ENCODE measurements at regions not wholly inside any gene's neighbourhood (a gene's known extent, or its start where the extent isn't known, plus 50 kb on each side); places are given as distances from the start of the nearest gene placed in this dataset.

DNA sequence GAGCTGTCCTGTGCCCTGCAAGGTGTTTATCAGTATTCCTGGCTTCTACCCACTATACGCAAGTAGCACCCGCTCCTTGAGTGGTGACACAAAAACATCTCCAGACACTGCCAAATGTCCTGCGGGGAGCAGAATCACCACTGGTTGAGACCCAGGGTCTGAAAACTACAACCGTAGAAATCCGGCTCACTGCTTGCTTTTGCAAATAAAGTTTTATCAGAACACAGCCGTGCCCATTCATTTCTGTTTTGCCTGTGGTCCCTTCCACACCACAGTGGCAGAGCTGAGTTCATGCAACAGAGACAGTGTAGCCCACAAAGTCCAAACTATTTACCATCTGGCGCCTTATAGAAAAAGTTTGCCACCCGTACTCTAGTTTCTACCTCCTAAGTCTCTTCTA lies 125.7 kb upstream of the DIO3 start:
- Histone ChIP-seq H2AFZ (ENCODE audit: low read depth, low read length, poor library complexity, severe bottlenecking) (no peak overlapping the region), H4K20me1 (ENCODE audit: insufficient read depth) (no peaks in the 10 kb centered on the region), H3K9me2 (ENCODE audit: insufficient read depth) (no peaks in the 10 kb centered on the region), H3K4me3 (replicated peaks in 1 of 2; ENCODE audit: low read depth in 1 of 2, low read length in 2 of 2) (no peak overlapping the region), H3K36me3 (ENCODE audit: control insufficient read depth in 1 of 2, insufficient read depth in 2 of 2, low read length in 2 of 2) (no peaks in the 10 kb centered on the region), H3K27me3 (ENCODE audit: insufficient read depth, low read length) (peaks cover 9% of the 10 kb centered on the region), H3K9ac (ENCODE audit: low read length) (no peak overlapping the region), H3K4me2 (ENCODE audit: low read length) (no peak overlapping the region), H3K27ac (ENCODE audit: low read depth, low read length) (no peak overlapping the region), H3K9me3 (ENCODE audit: control insufficient read depth in 1 of 2, insufficient read depth in 1 of 2, low read depth in 1 of 2, low read length in 2 of 2) (no peaks in the 10 kb centered on the region), H3K79me2 (ENCODE audit: insufficient read depth, low read length) (no peaks in the 10 kb centered on the region), H3K4me1 (ENCODE audit: control insufficient read depth in 1 of 2, insufficient read depth in 2 of 2, low read length in 2 of 2) (no peaks in the 10 kb centered on the region)
- ChIA-PET RAD21 (ENCODE audit: low non-redundant PET in 1 of 2, low total read pairs in 2 of 2, uncharacterized antibody in 2 of 2, unreplicated experiment in 2 of 2) (no interaction called here), POLR2A (no interaction called here), CTCF (no interaction called here)
- TF ChIP-seq, protein P1, sequence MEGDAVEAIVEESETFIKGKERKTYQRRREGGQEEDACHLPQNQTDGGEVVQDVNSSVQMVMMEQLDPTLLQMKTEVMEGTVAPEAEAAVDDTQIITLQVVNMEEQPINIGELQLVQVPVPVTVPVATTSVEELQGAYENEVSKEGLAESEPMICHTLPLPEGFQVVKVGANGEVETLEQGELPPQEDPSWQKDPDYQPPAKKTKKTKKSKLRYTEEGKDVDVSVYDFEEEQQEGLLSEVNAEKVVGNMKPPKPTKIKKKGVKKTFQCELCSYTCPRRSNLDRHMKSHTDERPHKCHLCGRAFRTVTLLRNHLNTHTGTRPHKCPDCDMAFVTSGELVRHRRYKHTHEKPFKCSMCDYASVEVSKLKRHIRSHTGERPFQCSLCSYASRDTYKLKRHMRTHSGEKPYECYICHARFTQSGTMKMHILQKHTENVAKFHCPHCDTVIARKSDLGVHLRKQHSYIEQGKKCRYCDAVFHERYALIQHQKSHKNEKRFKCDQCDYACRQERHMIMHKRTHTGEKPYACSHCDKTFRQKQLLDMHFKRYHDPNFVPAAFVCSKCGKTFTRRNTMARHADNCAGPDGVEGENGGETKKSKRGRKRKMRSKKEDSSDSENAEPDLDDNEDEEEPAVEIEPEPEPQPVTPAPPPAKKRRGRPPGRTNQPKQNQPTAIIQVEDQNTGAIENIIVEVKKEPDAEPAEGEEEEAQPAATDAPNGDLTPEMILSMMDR (IDR thresholded peaks at IDR 0.05 in 2 of 3, conservative IDR thresholded peaks at IDR 0.05 in 1 of 3; ENCODE audit: borderline replicate concordance in 1 of 3, insufficient read depth in 1 of 3, low read depth in 2 of 3, low read length in 2 of 3): no peak
- TF ChIP-seq EZH2phosphoT487 (IDR thresholded peaks at IDR 0.05; ENCODE audit: borderline replicate concordance) (no peak), ZFX (IDR thresholded peaks at IDR 0.05) (no peak), MAX (IDR thresholded peaks at IDR 0.05) (no peak)
- ATAC-seq (no peak), DNase-seq (ENCODE audit: low read depth, low spot score) (no peak)
- no TSS peak for BruUV-seq (replicated peaks)
- intact Hi-C loops (cut with micrococcal nuclease): no loop called here

GRCh38 chr14:101439023-101439422 lies 122.3 kb upstream of the DIO3 start:
- Histone ChIP-seq H3K9me3 (ENCODE audit: control insufficient read depth in 1 of 2, insufficient read depth in 1 of 2, low read depth in 1 of 2, low read length in 2 of 2) (no peaks in the 10 kb centered on the region), H3K4me2 (ENCODE audit: low read length) (no peak overlapping the region), H2AFZ (ENCODE audit: low read depth, low read length, poor library complexity, severe bottlenecking) (no peak overlapping the region), H3K27ac (ENCODE audit: low read depth, low read length) (no peak overlapping the region), H3K9me2 (ENCODE audit: insufficient read depth) (no peaks in the 10 kb centered on the region), H3K27me3 (ENCODE audit: insufficient read depth, low read length) (no peaks in the 10 kb centered on the region; the same call in 1 of the 2 replicates), H3K79me2 (ENCODE audit: insufficient read depth, low read length) (no peaks in the 10 kb centered on the region), H3K36me3 (ENCODE audit: control insufficient read depth in 1 of 2, insufficient read depth in 2 of 2, low read length in 2 of 2) (no peaks in the 10 kb centered on the region), H3K4me1 (ENCODE audit: control insufficient read depth in 1 of 2, insufficient read depth in 2 of 2, low read length in 2 of 2) (peaks cover 0 to 7% of the 10 kb centered on the region in 2 experiments; a peak in 1 of 4 replicates), H4K20me1 (ENCODE audit: insufficient read depth) (no peaks in the 10 kb centered on the region), H3K4me3 (replicated peaks in 1 of 2; ENCODE audit: low read depth in 1 of 2, low read length in 2 of 2) (no peak overlapping the region), H3K9ac (ENCODE audit: low read length) (no peak overlapping the region)
- CTCF ChIA-PET: no interaction called here
- DNase-seq (ENCODE audit: low read depth, low spot score) (no peak), ATAC-seq (no peak)
- POLR2A ChIA-PET: no interaction called here
- RAD21 ChIA-PET (ENCODE audit: low non-redundant PET in 1 of 2, low total read pairs in 2 of 2, uncharacterized antibody in 2 of 2, unreplicated experiment in 2 of 2): no interaction called here
- intact Hi-C loops (cut with micrococcal nuclease): no loop called here
- TF ChIP-seq SIN3A (IDR thresholded peaks at IDR 0.05; ENCODE audit: low read depth) (no peak), MAX (IDR thresholded peaks at IDR 0.05) (no peak), EGR1 (IDR thresholded peaks at IDR 0.05; ENCODE audit: low read depth) (no peak), EZH2 (IDR thresholded peaks at IDR 0.05) (no peak), YY1 (IDR thresholded peaks at IDR 0.05; ENCODE audit: extremely low read depth, insufficient replicate concordance, low read depth, low read length) (no peak), CBX3 (IDR thresholded peaks at IDR 0.05; ENCODE audit: low read depth) (no peak), POLR2AphosphoS5 (IDR thresholded peaks at IDR 0.05; ENCODE audit: low read depth, low read length) (no peak), SP1 (IDR thresholded peaks at IDR 0.05; ENCODE audit: low read depth) (no peak), ZNF274 (IDR thresholded peaks at IDR 0.05; ENCODE audit: low read depth, low read length) (no peak), ATF3 (IDR thresholded peaks at IDR 0.05) (no peak), EZH2phosphoT487 (IDR thresholded peaks at IDR 0.05; ENCODE audit: borderline replicate concordance) (no peak), JUND (IDR thresholded peaks at IDR 0.05) (no peak), ZFX (IDR thresholded peaks at IDR 0.05) (no peak), RAD21 (IDR thresholded peaks at IDR 0.05; ENCODE audit: low read depth) (no peak), SRF (IDR thresholded peaks at IDR 0.05; ENCODE audit: low read depth) (no peak), ELF1 (IDR thresholded peaks at IDR 0.05; ENCODE audit: borderline replicate concordance, low read depth) (no peak)
- BruUV-seq (replicated peaks): no TSS peak
